ENCODE measurements at regions not wholly inside any gene's neighbourhood (a gene's known extent, or its start where the extent isn't known, plus 50 kb on each side); places are given as distances from the start of the nearest gene placed in this dataset.

DNA sequence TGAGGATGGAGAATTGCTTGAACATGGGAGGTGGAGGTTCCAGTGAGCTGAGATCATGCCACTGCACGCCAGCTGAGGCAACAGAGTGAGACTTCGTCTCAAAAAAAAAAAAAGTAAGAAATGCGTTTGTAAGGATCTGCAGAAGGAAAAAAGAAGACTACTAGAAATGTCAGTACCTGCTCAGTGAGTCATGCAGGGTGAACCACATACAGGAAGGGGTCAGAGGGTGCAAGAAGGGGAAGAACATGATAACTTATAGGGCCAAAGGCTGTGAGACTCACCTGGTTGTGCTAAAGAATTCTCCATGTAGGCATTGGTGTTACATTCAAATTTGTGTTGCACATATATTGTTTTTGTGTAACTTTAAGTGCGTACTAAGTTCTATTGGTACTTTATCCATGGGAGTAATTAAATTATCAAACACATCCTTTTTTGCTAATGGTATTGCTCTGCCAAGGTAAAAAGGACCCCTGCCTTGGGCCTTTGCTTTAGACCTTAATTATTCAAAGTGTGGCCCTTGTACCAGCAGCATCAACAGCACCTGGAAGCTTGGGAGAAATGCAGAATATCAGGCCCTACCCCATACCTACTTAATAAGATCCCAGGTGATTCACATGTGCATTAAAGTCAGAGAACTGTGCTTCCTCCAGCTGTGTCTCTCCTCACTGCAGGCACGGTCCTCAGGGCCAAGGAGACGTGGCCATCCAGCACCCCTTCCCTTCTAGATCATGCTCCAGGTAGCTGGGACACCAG lies 96.4 kb upstream of the PPP2R5A start:
- FAIRE-seq (no peak), DNase-seq (ENCODE audit: insufficient read length, low spot score) (no peak)

DNA sequence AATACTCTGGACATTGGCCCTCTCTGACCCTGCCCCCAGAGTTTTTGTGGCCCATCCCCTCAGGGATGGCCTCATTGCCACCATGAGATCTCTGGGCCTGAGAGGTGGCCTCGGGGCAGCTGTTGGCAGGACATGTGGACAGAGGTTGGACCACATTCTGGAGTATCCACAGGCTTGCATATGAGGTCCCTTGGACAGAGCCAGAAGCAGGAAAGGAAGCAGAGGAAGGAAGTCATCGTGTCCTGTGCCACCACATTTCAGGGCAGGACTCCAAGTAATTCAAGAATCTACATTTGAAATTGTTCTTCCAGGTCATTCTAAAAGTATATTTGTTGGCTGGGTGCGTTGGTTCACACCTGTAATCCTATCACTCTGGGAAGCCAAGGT lies 95.9 kb upstream of the PPP2R5A start:
- no peak for DNase-seq (ENCODE audit: insufficient read length, low spot score)
- no peak for FAIRE-seq

DNA sequence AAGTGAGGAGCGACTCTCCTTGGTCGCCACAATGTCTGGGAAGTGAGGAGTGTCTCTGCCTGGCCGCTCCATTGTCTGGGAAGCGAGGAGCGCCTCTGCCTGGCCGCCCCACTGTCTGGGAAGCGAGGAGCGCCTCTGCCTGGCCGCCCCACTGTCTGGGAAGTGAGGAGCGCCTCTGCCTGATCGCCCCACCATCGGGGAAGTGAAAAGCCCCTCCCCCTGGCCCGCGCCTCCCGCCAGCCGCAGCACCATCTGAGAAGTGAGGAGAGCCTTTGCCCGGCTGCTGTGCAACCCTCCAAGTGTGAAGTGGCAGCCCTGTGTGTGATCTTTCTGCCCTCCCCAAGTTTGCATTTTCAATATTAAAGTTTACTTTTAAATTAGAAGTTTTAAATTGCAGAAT lies 95.0 kb upstream of the PPP2R5A start:
- DNase-seq (ENCODE audit: insufficient read length, low spot score) (no peak), FAIRE-seq (no peak)

DNA sequence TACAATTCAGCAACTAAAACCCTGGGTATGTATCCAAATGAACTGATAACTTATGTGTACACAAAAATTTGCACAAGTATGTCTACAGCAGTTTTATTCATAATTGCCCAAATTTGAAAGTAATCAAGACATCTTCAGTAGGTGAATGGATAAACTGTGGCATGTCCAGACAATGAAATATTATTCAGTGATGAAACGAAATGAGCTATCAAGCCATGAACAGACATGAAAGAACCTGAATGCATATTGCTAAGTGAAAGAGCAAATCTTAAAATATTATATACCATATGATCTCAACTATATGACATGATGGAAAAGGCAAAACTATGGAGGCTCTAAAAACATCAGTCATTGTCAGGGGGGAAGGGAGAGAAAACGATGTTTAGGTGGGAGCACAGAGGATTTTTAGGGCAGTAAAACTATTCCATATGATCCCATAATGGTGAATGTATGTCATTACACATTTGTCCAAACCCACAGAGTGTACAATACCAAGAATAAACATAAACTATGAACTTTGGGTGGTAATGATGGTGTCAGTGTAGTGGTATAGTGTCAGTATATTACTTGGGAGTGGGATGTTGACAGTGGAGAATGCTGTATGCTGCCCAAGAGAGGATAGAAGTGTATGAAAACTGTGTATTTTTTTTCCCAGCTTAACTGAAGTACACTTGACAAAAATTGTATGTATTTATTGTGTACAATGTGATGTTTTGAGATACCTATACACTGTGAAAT lies 92.8 kb upstream of the PPP2R5A start:
- FAIRE-seq (no peak), DNase-seq (ENCODE audit: insufficient read length, low spot score) (no peak)

DNA sequence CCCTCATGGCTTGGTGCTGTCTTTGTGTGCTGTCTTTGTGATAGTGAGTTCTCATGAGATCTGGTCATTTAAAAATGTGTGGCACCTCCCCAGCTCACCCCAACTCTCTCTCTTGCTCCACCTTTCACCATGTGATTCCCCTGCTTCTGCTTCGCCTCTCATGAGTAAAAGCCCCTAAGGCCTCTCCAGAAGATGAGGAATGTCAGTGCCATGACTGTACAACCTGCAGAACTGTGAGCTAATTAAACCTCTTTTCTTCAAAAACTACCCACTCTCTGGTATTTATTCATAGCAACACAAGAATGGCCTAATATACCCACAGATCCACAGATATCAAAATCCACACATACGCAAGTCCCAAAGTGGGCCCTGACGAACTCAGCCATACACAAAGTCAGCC lies 88.9 kb upstream of the PPP2R5A start:
- no peak for DNase-seq (ENCODE audit: insufficient read length, low spot score)
- no peak for FAIRE-seq

DNA sequence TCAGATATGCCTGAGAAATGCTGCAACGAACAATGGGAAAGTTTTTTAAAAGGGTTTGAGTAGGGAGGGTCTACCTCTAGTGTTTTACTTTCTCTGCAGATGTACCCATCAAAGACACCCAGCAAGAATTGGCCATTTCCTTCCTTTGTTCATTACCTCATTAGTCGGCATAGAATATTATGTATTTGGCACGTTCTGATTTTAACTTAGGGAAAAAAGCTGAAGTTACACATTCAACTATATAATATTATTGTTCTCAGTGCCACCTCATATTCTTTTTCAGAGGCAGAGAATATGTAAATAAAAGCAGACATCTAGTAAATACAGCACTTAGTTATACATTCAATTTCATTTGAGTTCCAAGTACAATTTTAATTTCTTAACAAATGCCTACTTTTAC lies 83.7 kb upstream of the PPP2R5A start:
- FAIRE-seq (no peak), DNase-seq (ENCODE audit: insufficient read length, low spot score) (no peak)

DNA sequence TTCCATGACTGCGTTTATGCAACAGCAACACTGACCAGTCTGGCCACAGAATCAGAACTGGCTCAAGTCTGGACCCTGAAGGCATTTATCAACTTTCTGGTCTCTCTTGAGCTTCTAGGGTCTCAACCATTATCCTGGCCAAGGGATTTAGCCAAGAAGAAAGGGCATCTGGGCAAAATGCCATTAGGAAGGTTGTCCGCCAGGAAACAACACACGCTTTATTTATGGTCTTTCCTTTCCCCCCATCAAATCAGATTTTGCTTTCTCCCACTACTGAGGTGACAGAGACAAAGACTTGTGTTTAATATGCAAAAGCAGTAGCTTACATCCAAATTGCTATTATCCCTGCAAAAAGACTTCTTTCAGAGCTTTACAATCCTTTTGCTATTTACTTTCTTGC lies 81.6 kb upstream of the PPP2R5A start:
- DNase-seq (ENCODE audit: insufficient read length, low spot score): no peak
- no peak for FAIRE-seq

DNA sequence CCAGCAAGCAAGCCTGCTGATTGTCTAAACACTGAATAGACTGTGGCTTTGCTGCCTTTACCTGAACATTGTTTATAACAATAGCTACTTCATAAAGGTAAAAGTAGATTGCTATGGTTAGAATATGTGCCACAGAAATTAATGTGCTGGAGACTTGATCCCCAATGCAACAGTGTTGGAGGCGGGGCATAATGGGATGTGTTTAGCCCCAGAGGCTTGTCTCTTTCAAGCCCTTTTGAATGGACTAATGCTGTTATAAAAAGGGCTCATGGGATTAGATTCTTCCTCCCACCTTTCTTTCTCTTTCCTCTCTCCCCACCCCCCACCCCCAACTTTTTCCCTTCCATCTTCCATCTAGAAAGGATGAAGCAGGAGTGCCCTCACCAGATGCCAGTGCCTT lies 80.2 kb upstream of the PPP2R5A start:
- FAIRE-seq (no peak), DNase-seq (ENCODE audit: insufficient read length, low spot score) (no peak)

DNA sequence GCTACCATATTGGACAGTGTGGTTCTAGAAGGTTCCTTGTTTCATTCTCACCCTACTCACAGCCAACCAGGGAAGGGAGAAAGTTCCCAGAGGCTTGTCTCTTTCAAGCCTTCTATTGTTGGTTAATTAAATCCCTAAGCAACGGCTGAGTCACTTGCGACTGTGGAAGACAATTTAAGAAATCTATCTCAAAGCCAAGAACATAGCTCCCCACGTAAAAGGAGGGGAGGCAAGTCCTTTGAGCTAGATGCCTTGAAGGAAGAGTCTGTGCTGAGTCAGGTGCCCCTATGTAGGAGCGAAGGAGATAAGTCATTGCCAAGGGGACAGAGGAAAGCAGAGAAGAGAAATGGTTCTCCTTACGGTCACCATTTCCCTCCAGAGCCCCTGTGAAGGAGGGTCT lies 79.4 kb upstream of the PPP2R5A start:
- no peak for DNase-seq (ENCODE audit: insufficient read length, low spot score)
- FAIRE-seq: no peak

DNA sequence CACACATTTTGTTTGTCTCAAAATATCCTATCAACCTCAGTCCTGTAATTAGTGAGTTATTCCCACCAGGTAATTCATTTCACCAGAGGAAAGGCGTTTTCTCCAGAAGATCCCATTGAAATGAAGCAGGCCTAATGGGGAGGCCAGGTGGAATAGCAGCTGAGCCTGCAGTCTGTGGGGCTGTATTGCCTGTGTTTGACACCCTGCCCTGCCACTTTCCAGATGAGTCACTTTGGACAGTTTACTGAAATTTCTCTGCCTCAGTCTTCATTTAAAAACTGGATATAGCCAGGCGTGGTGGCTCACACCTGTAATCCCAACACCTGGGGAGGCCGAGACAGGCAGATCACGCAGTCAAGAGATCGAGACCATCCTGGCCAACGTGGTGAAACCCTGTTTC lies 78.1 kb upstream of the PPP2R5A start:
- DNase-seq (ENCODE audit: insufficient read length, low spot score): no peak
- FAIRE-seq: no peak

DNA sequence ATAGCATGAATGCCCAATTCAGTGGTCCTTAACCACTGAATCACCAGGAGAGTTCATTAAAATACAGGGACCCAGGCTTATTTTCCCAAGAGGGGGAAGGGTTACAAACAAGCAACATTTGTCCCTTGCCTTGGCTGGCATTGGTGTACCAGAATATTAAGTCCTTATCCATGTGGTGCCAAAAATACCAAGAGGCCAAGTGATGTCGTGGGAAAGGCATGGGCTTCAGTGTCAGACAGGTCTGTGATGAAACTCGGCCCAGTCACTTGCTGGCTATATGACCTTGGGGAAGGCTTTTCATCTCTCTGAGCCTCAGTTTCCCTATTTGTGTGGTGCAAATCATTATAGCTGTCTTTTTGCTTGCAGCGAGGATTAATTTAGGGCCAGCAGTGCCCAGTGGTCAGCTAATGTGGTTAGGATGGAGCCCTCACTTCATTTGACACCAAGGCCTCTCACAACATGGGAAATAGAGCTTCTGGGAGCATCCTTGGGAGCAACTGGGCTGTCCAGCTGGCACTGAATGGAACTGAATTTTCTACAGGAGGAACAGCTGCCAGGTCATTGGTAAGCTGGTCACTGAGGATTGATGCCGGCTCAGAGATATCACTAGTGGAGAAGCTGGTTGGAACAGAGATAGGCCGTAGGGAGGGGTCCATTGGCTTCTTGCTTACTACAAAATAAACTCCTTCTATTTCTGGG lies 77.2 kb upstream of the PPP2R5A start:
- DNase-seq (ENCODE audit: insufficient read length, low spot score) (no peak), FAIRE-seq (no peak)

DNA sequence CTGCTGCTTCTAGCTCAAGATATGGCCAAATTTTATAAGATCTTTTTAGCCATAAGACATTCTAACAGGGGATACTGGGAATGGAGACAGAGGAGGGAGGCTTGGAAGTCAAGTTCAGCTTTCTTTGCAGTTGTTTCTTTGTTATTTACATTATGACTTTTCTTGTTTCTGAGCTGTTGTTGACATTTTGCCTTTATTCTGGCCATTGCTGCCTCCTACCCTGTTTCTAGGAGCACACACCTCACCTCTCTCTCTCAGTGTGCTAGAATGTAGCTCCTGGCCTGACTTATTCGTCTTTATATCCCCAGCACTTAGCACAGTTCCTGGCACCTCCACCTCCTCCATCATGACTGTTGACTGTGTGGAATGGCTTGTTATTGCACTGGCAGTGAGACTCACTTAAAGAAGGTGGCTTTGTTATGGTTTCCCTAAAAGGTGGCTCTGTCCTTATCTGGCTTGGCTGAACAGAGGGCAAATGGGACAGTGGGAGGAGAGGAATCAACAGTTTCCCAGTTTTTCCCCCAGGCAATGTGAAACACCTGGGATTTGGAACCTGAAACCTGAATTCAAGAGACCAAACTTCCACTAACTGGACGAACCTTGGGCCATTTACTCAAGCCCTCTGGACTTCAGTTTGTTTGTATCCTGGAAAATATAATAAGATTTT lies 76.1 kb upstream of the PPP2R5A start:
- DNase-seq (ENCODE audit: insufficient read length, low spot score): no peak

DNA sequence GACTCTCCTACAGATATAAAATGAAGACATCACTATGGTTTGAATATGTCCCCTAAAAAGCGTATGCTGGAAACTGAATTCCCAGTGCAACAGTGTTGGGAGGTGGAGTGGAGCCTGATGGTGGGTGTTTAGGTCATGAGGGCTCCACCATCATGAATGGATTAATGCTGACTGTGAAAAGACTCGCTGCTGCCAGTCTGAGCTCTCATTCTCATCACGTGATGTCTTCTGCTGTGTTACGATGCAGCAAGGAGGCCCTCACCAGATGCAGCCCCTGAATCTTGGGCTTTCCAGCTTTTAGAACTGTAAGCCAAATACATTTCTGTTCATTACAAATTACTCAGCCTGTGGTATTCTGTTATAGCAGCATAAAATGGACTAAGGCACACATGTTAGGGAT lies 73.8 kb upstream of the PPP2R5A start:
- FAIRE-seq (no peak), DNase-seq (ENCODE audit: insufficient read length, low spot score) (no peak)

More for the DNA sequence above, 76.1 kb upstream of the PPP2R5A start:
- FAIRE-seq: no peak

DNA sequence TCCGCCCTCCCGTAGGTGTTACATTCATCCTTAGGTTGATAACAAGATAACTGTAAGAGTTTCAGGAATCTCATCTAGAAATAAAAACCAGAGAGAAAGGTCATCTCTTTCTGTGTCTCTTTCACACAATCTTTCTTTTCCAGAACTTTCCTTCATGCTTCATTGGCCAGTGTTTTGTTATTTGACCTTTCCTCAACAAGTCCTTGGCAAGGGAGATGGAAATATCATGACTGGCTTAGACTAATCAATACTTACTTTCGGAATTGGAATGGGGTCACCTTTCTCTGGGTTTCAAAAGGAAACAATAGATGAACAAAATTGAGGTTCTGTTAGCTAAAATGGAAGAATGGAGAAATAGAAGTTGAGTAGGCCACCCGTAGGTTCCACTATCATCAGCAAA lies 72.9 kb upstream of the PPP2R5A start:
- no peak for DNase-seq (ENCODE audit: insufficient read length, low spot score)
- FAIRE-seq: no peak

DNA sequence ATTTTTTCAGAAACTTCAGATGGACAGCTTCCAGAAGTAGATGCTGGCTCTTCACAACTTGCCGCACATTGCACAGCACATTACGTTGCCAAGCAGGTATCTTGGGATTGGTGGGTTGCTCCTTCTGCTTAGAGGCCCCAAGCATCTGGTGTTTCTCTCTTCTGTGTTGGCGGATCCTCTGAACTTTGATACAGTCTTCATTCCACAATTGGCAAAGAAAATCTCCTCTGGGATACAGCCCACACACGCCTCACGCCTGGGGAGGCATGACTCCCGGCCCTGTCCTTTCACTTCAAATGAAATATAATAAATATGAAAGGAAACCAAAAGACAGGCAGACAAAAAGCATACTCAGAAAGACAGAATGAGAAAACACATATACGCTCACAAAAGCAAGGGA lies 72.3 kb upstream of the PPP2R5A start:
- DNase-seq (ENCODE audit: insufficient read length, low spot score) (no peak), FAIRE-seq (no peak)

DNA sequence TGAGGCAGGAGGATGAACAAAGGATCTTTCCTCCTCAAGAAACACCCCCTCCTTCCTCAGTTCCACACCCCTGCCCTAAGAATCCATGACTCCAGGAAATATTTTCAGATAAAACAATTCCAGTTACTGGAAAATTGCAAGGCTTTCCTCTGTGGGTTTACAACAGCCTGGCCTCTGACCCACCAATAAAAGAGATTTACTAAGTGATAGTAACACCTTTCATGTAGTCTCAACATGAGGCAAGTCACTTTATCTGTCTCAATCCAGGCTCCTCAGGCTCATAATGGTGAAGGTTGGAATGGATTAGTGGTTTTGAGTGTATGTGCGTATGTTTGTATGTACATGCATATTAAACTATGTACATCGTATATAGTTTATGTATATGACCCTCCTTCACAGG lies 71.4 kb upstream of the PPP2R5A start:
- no peak for FAIRE-seq
- no peak for DNase-seq (ENCODE audit: insufficient read length, low spot score)

DNA sequence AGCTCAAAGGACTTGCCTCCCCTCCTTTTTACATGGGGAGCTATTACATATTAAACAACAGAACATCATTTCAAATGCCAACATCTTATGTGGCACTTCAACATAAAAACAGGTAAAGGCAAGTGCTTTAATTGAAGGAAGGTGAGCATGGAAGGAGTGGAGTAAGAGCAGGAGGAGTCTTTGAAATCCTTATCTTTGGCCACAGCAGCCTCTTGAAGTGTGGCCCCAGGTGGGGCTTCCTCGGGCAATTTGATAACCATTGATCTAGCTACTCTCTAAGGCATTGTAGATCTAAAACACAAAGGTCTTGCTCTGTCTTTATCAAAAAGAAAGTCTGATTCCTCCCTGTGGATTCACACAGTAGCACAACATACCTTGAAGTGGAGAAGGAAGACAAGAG lies 70.9 kb upstream of the PPP2R5A start:
- FAIRE-seq: no peak

DNA sequence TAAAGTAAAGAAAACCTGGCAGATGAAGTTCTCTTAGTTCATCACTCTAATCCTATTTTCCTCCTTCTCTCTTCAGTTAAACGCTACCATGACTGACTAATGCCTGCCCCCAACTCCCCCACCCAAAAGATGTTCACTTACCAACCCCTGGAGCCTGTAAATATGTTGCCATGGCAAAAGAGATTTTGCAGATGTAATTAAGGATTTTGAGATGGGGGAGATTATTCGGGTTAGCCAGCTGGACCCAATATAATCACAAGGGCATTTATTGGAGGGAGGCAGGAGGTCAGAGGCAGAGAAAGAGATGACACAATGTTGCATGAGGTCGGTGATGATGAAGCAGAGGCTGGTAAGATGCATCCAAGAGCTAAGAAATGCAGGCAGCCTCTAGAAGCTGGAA lies 69.3 kb upstream of the PPP2R5A start:
- DNase-seq (ENCODE audit: insufficient read length, low spot score): no peak
- no peak for FAIRE-seq

More for the DNA sequence above, 70.9 kb upstream of the PPP2R5A start:
- no peak for DNase-seq (ENCODE audit: insufficient read length, low spot score)

DNA sequence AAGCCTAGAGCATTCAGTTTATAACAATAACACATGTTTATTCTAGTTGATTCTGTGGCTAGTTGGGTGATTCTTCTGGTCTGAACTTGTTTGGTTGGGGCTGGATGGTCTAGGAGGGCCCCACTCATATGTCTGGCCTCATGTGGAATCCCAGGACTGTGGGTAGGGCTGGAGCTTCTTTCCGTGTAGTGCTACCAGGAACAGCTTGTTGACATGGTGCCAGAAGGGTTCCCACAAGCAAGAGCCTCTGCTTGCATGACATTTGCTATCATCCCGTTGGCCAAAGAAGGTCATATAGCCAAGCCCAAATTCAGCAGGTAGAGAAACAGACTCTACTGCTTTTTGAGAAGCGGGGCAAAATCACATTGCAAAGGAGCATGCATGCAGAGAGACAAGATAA lies 67.6 kb upstream of the PPP2R5A start:
- no peak for DNase-seq (ENCODE audit: insufficient read length, low spot score)
- no peak for FAIRE-seq

DNA sequence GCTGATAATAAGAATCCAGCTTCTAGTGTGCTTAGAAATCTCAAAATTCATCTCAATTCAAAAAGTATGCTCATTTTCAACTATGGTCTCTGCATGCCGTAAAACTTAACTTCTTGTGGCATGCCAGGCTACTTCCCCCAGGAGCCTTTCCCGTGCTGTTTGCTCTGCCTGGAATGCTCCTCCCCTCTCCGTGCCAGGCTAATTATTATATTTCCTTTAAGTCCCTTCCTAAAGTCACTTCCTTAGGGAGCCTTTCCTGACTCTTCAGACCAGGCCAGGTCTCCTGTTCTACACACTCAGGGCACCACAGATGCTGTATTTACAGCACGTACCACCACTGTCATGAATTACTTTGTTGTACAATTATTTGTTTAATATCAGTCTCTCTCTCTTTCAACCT lies 67.1 kb upstream of the PPP2R5A start:
- DNase-seq (ENCODE audit: insufficient read length, low spot score): no peak
- FAIRE-seq: no peak

DNA sequence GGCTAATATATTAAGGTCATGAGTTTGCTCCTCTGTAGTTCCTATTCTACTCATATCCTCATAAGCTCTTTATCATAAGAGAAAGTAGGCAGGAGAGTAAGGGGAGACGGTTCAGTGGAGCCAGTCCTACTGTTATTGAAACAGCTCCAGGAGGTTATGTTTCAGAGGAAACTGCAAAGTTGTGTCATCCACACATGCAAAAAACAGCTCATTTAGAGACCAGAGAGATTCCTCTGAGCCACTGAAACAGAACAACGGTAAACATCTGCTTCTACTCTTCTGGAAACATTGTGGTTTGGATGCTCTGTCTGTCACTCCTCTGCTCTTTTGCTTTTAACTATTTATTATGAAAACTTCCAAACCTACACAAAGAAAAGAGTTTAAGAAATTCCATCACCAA lies 66.3 kb upstream of the PPP2R5A start:
- DNase-seq (ENCODE audit: insufficient read length, low spot score) (no peak), FAIRE-seq (no peak)
